ENCODE measurements at regions not wholly inside any gene's neighbourhood (a gene's known extent, or its start where the extent isn't known, plus 50 kb on each side); places are given as distances from the start of the nearest gene placed in this dataset.
"Not testable (repeated sequence)": the region's sequence is repeated elsewhere in the genome, so short reads cannot be mapped to it uniquely, and the experiment has no call there.

- not testable (repeated sequence) for DNase-seq (ENCODE audit: low read depth)
Measured at GRCh38 chr2:111473522-111473921, 352.8 kb downstream of the BCL2L11 start.

- not testable (repeated sequence) for DNase-seq (ENCODE audit: low read depth)
Measured at GRCh38 chr2:111474198-111474705, 353.5 kb downstream of the BCL2L11 start.

GRCh38 chr2:111478335-111478734, 357.6 kb downstream of the BCL2L11 start:
- not testable (repeated sequence) for DNase-seq (ENCODE audit: low read depth)

- not testable (repeated sequence) for DNase-seq (ENCODE audit: low read depth)
Measured at GRCh38 chr2:111478871-111479318, 358.2 kb downstream of the BCL2L11 start.

GRCh38 chr2:111480016-111480625, 359.4 kb downstream of the BCL2L11 start:
- DNase-seq (ENCODE audit: low read depth) = not testable (repeated sequence)

- DNase-seq (ENCODE audit: low read depth) = not testable (repeated sequence)
Measured at GRCh38 chr2:111480633-111481032, 359.9 kb downstream of the BCL2L11 start.

- DNase-seq (ENCODE audit: low read depth) = not testable (repeated sequence)
Measured at GRCh38 chr2:111481219-111481618, 360.5 kb downstream of the BCL2L11 start.

GRCh38 chr2:111482987-111483679, 362.4 kb downstream of the BCL2L11 start:
- not testable (repeated sequence) for DNase-seq (ENCODE audit: low read depth)

- not testable (repeated sequence) for DNase-seq (ENCODE audit: low read depth)
Measured at GRCh38 chr2:111484097-111484496, 363.4 kb downstream of the BCL2L11 start.

GRCh38 chr2:111485895-111486294, 365.2 kb downstream of the BCL2L11 start:
- DNase-seq (ENCODE audit: low read depth) = not testable (repeated sequence)

GRCh38 chr2:111488451-111488850, 367.7 kb downstream of the BCL2L11 start:
- not testable (repeated sequence) for DNase-seq (ENCODE audit: low read depth)

GRCh38 chr2:111489460-111489859, 368.7 kb downstream of the BCL2L11 start:
- DNase-seq (ENCODE audit: low read depth) = not testable (repeated sequence)

GRCh38 chr2:111491181-111491580, 370.5 kb downstream of the BCL2L11 start:
- DNase-seq (ENCODE audit: low read depth) = not testable (repeated sequence)

GRCh38 chr2:111491614-111492013, 370.9 kb downstream of the BCL2L11 start:
- DNase-seq (ENCODE audit: low read depth) = not testable (repeated sequence)

GRCh38 chr2:111492995-111493719, 372.4 kb downstream of the BCL2L11 start:
- not testable (repeated sequence) for DNase-seq (ENCODE audit: low read depth)

GRCh38 chr2:111493720-111494078, 373.0 kb downstream of the BCL2L11 start:
- not testable (repeated sequence) for DNase-seq (ENCODE audit: low read depth)

- DNase-seq (ENCODE audit: low read depth) = not testable (repeated sequence)
Measured at GRCh38 chr2:111494288-111494980, 373.7 kb downstream of the BCL2L11 start.

- not testable (repeated sequence) for DNase-seq (ENCODE audit: low read depth)
Measured at GRCh38 chr2:111494981-111495315, 374.2 kb downstream of the BCL2L11 start.

- not testable (repeated sequence) for DNase-seq (ENCODE audit: low read depth)
Measured at GRCh38 chr2:111495636-111496035, 374.9 kb downstream of the BCL2L11 start.

- DNase-seq (ENCODE audit: low read depth) = not testable (repeated sequence)
Measured at GRCh38 chr2:111496176-111496575, 375.5 kb downstream of the BCL2L11 start.

GRCh38 chr2:111496860-111497259, 376.1 kb downstream of the BCL2L11 start:
- not testable (repeated sequence) for DNase-seq (ENCODE audit: low read depth)

- not testable (repeated sequence) for DNase-seq (ENCODE audit: low read depth)
Measured at GRCh38 chr2:111497270-111497669, 376.6 kb downstream of the BCL2L11 start.

All from T follicular helper cell (primary cell).